SK-N-SH (cell line): ENCODE measurements at regions not wholly inside any gene's neighbourhood (a gene's known extent, or its start where the extent isn't known, plus 50 kb on each side); places are given as distances from the start of the nearest gene placed in this dataset.

Experiments used
- EP300 ChIP-seq, 2 experiments: IDR thresholded peaks; 2 replicates each; pipeline versions ENCODE4 v1.4.0 to v1.6.1; 2012; ENCODE audit warnings: borderline replicate concordance in 1 of 2, low read depth in 1 of 2, low read length in 1 of 2
- GATA2 ChIP-seq: sonication (generic); formaldehyde crosslinking; IDR thresholded peaks from 2 replicates; pipeline ENCODE4 v1.5.0; 2020; ENCODE audit warnings: mild to moderate bottlenecking, missing genetic modification reagents
- JUND ChIP-seq: IDR thresholded peaks from 2 replicates; pipeline ENCODE4 v1.4.0; 2012
- MXI1 ChIP-seq: IDR thresholded peaks from 2 replicates; pipeline ENCODE4 v1.6.1; 2012; ENCODE audit warnings: mild to moderate bottlenecking, low read depth, low read length, improper control_type of control experiment
- NFIC ChIP-seq: IDR thresholded peaks from 2 replicates; pipeline ENCODE4 v1.4.0; 2012; ENCODE audit warnings: borderline replicate concordance
- POLR2AphosphoS5 ChIP-seq: IDR thresholded peaks from 2 replicates; pipeline ENCODE4 v1.6.1; 2012; ENCODE audit warnings: low read depth, low read length
- RAD21 ChIP-seq: IDR thresholded peaks from 2 replicates; pipeline ENCODE4 v1.6.1; 2012; ENCODE audit warnings: mild to moderate bottlenecking, low read length
- RFX5 ChIP-seq: IDR thresholded peaks from 2 replicates; pipeline ENCODE4 v1.6.1; 2012; ENCODE audit warnings: mild to moderate bottlenecking, improper control_type of control experiment, low read length
- YY1 ChIP-seq: IDR thresholded peaks from 2 replicates; pipeline ENCODE4 v1.4.0; 2012; ENCODE audit warnings: low read depth, mild to moderate bottlenecking
- TF ChIP-seq, protein P1 (sequence below): fragments of 150-350 bp; IDR thresholded peaks from 2 replicates; pipeline ENCODE4 v1.6.1; 2017; ENCODE audit warnings: antibody characterized with exemption, low read length, low read depth, borderline replicate concordance
- TF ChIP-seq, protein P2 (sequence below): fragments of 200-600 bp; sonication (generic); IDR thresholded peaks from 2 replicates; pipeline ENCODE4 v1.6.1; 2017; ENCODE audit warnings: antibody characterized with exemption, mild to moderate bottlenecking, moderate library complexity
- TF ChIP-seq, protein P3 (sequence below): IDR thresholded peaks from 2 replicates; pipeline ENCODE4 v1.4.0; 2012; ENCODE audit warnings: low read depth
- TF ChIP-seq, protein P4 (sequence below): IDR thresholded peaks from 2 replicates; pipeline ENCODE4; 2012
- TF ChIP-seq, protein P5 (sequence below): IDR thresholded peaks from 2 replicates; pipeline ENCODE4 v1.6.1; 2012; ENCODE audit warnings: mild to moderate bottlenecking, low read depth, low read length, moderate library complexity

DNA sequence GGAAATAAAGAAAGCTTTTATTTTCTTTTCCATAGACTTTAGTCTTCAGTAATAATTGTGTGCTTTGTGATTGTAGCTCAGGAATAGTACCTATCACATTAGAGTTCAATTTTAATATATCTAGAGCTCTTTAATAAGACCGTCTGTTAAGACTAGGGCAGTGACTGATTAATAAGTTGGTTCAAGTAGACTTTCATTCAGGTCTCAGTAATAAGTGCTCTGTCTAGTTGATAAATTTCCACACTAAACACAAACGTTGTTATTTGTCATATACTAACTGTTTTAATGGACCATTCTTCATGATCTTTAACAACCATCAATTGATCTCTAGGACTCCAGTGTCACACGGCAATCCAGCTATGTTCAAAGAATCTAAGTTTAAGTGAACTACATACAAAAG is 474.5 kb upstream of the ADGRL2 start:
- TF ChIP-seq, protein P1, sequence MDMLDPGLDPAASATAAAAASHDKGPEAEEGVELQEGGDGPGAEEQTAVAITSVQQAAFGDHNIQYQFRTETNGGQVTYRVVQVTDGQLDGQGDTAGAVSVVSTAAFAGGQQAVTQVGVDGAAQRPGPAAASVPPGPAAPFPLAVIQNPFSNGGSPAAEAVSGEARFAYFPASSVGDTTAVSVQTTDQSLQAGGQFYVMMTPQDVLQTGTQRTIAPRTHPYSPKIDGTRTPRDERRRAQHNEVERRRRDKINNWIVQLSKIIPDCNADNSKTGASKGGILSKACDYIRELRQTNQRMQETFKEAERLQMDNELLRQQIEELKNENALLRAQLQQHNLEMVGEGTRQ: no peak
- TF ChIP-seq MXI1 (no peak), POLR2AphosphoS5 (no peak), GATA2 (CRISPR knock-in tag) (no peak), JUND (no peak), YY1 (no peak), RAD21 (no peak), NFIC (no peak), RFX5 (no peak), EP300 (IDR thresholded peaks at IDR 0.05; ENCODE audit: borderline replicate concordance in 1 of 2, low read depth in 1 of 2, low read length in 1 of 2) (no peak)
- TF ChIP-seq, protein P2, sequence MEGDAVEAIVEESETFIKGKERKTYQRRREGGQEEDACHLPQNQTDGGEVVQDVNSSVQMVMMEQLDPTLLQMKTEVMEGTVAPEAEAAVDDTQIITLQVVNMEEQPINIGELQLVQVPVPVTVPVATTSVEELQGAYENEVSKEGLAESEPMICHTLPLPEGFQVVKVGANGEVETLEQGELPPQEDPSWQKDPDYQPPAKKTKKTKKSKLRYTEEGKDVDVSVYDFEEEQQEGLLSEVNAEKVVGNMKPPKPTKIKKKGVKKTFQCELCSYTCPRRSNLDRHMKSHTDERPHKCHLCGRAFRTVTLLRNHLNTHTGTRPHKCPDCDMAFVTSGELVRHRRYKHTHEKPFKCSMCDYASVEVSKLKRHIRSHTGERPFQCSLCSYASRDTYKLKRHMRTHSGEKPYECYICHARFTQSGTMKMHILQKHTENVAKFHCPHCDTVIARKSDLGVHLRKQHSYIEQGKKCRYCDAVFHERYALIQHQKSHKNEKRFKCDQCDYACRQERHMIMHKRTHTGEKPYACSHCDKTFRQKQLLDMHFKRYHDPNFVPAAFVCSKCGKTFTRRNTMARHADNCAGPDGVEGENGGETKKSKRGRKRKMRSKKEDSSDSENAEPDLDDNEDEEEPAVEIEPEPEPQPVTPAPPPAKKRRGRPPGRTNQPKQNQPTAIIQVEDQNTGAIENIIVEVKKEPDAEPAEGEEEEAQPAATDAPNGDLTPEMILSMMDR: no peak
- TF ChIP-seq, protein P3, sequence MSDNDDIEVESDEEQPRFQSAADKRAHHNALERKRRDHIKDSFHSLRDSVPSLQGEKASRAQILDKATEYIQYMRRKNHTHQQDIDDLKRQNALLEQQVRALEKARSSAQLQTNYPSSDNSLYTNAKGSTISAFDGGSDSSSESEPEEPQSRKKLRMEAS: no peak
- TF ChIP-seq, protein P4, sequence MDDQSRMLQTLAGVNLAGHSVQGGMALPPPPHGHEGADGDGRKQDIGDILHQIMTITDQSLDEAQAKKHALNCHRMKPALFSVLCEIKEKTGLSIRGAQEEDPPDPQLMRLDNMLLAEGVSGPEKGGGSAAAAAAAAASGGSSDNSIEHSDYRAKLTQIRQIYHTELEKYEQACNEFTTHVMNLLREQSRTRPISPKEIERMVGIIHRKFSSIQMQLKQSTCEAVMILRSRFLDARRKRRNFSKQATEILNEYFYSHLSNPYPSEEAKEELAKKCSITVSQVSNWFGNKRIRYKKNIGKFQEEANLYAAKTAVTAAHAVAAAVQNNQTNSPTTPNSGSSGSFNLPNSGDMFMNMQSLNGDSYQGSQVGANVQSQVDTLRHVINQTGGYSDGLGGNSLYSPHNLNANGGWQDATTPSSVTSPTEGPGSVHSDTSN: no peak
- TF ChIP-seq, protein P5, sequence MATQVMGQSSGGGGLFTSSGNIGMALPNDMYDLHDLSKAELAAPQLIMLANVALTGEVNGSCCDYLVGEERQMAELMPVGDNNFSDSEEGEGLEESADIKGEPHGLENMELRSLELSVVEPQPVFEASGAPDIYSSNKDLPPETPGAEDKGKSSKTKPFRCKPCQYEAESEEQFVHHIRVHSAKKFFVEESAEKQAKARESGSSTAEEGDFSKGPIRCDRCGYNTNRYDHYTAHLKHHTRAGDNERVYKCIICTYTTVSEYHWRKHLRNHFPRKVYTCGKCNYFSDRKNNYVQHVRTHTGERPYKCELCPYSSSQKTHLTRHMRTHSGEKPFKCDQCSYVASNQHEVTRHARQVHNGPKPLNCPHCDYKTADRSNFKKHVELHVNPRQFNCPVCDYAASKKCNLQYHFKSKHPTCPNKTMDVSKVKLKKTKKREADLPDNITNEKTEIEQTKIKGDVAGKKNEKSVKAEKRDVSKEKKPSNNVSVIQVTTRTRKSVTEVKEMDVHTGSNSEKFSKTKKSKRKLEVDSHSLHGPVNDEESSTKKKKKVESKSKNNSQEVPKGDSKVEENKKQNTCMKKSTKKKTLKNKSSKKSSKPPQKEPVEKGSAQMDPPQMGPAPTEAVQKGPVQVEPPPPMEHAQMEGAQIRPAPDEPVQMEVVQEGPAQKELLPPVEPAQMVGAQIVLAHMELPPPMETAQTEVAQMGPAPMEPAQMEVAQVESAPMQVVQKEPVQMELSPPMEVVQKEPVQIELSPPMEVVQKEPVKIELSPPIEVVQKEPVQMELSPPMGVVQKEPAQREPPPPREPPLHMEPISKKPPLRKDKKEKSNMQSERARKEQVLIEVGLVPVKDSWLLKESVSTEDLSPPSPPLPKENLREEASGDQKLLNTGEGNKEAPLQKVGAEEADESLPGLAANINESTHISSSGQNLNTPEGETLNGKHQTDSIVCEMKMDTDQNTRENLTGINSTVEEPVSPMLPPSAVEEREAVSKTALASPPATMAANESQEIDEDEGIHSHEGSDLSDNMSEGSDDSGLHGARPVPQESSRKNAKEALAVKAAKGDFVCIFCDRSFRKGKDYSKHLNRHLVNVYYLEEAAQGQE: no peak
